OCI-LY1 (cell line): ENCODE measurements at regions not wholly inside any gene's neighbourhood (a gene's known extent, or its start where the extent isn't known, plus 50 kb on each side); places are given as distances from the start of the nearest gene placed in this dataset.

ENCODE experiments used
- H2AFZ ChIP-seq: fragments of 200-600 bp; sonication (generic), shearing (Covaris generic); 2 replicates; pipeline ENCODE4 v1.6.0; 2014; ENCODE audit warnings: antibody characterized with exemption, mild to moderate bottlenecking, low read length
- H3F3A ChIP-seq: fragments of 200-600 bp; sonication (generic), shearing (Covaris generic); 2 replicates; pipeline ENCODE4 v1.6.0; 2014; ENCODE audit warnings: mild to moderate bottlenecking, antibody characterized with exemption, low read length, moderate library complexity; ENCODE audit not compliant: insufficient read depth
- H3K27ac ChIP-seq: fragments of 200-600 bp; sonication (generic); 2 replicates; pipeline ENCODE4 v1.5.1; 2014; ENCODE audit warnings: low read length, mixed run types, mild to moderate bottlenecking, low read depth; ENCODE audit not compliant: poor library complexity, severe bottlenecking
- H3K27me3 ChIP-seq: fragments of 200-600 bp; sonication (generic); 2 replicates; pipeline ENCODE4 v1.6.0; 2014; ENCODE audit warnings: antibody characterized with exemption, mild to moderate bottlenecking, low read length, moderate library complexity; ENCODE audit not compliant: insufficient read depth
- H3K36me3 ChIP-seq: fragments of 200-600 bp; sonication (generic); 2 replicates; pipeline ENCODE4 v1.6.1; 2014; ENCODE audit warnings: mild to moderate bottlenecking, antibody characterized with exemption, low read length, moderate library complexity, mixed read lengths; ENCODE audit not compliant: insufficient read depth
- H3K4me1 ChIP-seq: fragments of 200-600 bp; sonication (generic); 2 replicates; pipeline ENCODE4 v1.5.1; 2014; ENCODE audit warnings: mild to moderate bottlenecking, low read length, moderate library complexity; ENCODE audit not compliant: insufficient read depth, severe bottlenecking
- H3K4me2 ChIP-seq: fragments of 200-600 bp; sonication (generic), shearing (Covaris generic); 2 replicates; pipeline ENCODE4 v1.6.1; 2014; ENCODE audit warnings: low read length
- H3K4me3 ChIP-seq: fragments of 200-600 bp; sonication (generic); 2 replicates; pipeline ENCODE4 v1.5.1; 2014; ENCODE audit warnings: low read length, low read depth, mild to moderate bottlenecking, mixed read lengths; ENCODE audit not compliant: poor library complexity, severe bottlenecking
- H3K79me2 ChIP-seq: fragments of 200-600 bp; shearing (Covaris generic); 2 replicates; pipeline ENCODE4 v1.6.1; 2016; ENCODE audit warnings: mixed run types, low read length, mixed read lengths; ENCODE audit not compliant: insufficient read depth
- H3K9ac ChIP-seq: fragments of 200-600 bp; sonication (generic), shearing (Covaris generic); 2 replicates; pipeline ENCODE4 v1.6.1; 2014; ENCODE audit warnings: mild to moderate bottlenecking, low read length, mixed read lengths
- H3K9me2 ChIP-seq: fragments of 200-600 bp; sonication (generic), shearing (Covaris generic); 2 replicates; pipeline ENCODE4 v1.6.1; 2014; ENCODE audit warnings: low read depth, mild to moderate bottlenecking, low read length, mixed read lengths
- H3K9me3 ChIP-seq: fragments of 200-600 bp; shearing (Covaris generic); 2 replicates; pipeline ENCODE4 v1.6.1; 2014; ENCODE audit warnings: low read length, mixed read lengths
- H4K20me1 ChIP-seq: fragments of 200-600 bp; sonication (generic), shearing (Covaris generic); 2 replicates; pipeline ENCODE4 v1.6.0; 2016; ENCODE audit warnings: mild to moderate bottlenecking, low read length; ENCODE audit not compliant: insufficient read depth
- EZH2 ChIP-seq: fragments of 200-600 bp; sonication (generic), shearing (Covaris generic); IDR thresholded peaks from 2 replicates; pipeline ENCODE4 v1.8.0; 2017; ENCODE audit warnings: borderline replicate concordance, mixed run types, mild to moderate bottlenecking, antibody characterized with exemption, low read length, moderate library complexity, mixed read lengths
- TF ChIP-seq, protein P1 (sequence below): fragments of 200-600 bp; sonication (generic), shearing (Covaris generic); IDR thresholded peaks from 2 replicates; pipeline ENCODE4 v1.5.1; 2017; ENCODE audit warnings: mild to moderate bottlenecking, antibody characterized with exemption, low read length, moderate library complexity, mixed read lengths

DNA sequence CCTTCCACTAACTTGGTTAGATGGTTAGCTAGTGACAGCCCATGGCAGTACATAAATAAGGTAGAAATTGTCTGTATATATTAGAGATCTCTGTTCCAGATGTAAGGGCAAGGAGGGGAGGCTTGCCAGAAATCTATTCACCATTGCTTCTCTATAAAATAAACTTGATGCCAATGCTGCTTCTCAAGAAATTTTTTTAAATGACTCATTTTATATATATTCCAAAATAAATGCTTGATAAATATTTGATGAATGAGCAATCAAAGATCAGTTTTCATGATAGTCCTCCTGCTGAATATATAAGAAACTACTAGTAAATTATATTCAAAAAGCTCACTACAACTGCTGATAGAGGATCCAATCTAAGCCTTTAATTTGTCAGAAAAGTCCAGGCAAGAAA, 710.6 kb upstream of the CCDC179 start:
- Histone ChIP-seq H4K20me1 (no peaks in the 10 kb centered on the region), H3K9me3 (no peaks in the 10 kb centered on the region), H3K79me2 (no peaks in the 10 kb centered on the region), H3K9me2 (no peaks in the 10 kb centered on the region), H3K4me1 (no peaks in the 10 kb centered on the region), H3F3A (no peaks in the 10 kb centered on the region), H3K27ac (no peak overlapping the region), H3K9ac (no peak overlapping the region), H3K36me3 (no peaks in the 10 kb centered on the region), H3K27me3 (no peaks in the 10 kb centered on the region), H3K4me2 (no peak overlapping the region), H3K4me3 (no peak overlapping the region), H2AFZ (no peak overlapping the region)
- TF ChIP-seq EZH2 = no peak

DNA sequence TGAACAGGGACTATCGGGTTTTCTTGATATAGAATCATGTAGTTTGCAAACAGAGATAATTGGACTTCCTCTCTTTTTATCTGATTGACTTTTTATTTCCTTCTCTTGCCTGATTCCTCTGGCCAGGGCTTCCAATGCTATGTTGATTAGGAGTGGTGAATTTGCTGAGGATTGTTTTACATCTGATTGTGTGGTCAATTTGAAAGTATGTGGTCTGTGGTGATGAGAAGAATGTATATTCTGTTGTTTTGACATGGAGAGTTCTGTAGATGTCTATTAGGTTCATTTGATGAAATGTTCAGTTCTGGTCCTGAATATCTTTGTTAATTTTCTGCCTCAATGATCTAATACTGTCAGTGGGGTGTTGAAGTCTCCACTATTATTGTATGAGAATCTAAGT, 713.2 kb upstream of the CCDC179 start:
- Histone ChIP-seq H3K27ac (no peak overlapping the region), H4K20me1 (no peaks in the 10 kb centered on the region), H3F3A (no peaks in the 10 kb centered on the region), H3K9me2 (no peaks in the 10 kb centered on the region), H2AFZ (no peak overlapping the region), H3K27me3 (no peaks in the 10 kb centered on the region), H3K36me3 (no peaks in the 10 kb centered on the region), H3K4me1 (no peaks in the 10 kb centered on the region), H3K4me3 (no peak overlapping the region), H3K4me2 (no peak overlapping the region), H3K9ac (no peak overlapping the region), H3K9me3 (no peaks in the 10 kb centered on the region), H3K79me2 (no peaks in the 10 kb centered on the region)
- TF ChIP-seq, protein P1, sequence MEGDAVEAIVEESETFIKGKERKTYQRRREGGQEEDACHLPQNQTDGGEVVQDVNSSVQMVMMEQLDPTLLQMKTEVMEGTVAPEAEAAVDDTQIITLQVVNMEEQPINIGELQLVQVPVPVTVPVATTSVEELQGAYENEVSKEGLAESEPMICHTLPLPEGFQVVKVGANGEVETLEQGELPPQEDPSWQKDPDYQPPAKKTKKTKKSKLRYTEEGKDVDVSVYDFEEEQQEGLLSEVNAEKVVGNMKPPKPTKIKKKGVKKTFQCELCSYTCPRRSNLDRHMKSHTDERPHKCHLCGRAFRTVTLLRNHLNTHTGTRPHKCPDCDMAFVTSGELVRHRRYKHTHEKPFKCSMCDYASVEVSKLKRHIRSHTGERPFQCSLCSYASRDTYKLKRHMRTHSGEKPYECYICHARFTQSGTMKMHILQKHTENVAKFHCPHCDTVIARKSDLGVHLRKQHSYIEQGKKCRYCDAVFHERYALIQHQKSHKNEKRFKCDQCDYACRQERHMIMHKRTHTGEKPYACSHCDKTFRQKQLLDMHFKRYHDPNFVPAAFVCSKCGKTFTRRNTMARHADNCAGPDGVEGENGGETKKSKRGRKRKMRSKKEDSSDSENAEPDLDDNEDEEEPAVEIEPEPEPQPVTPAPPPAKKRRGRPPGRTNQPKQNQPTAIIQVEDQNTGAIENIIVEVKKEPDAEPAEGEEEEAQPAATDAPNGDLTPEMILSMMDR = no peak
- TF ChIP-seq EZH2 = no peak

DNA sequence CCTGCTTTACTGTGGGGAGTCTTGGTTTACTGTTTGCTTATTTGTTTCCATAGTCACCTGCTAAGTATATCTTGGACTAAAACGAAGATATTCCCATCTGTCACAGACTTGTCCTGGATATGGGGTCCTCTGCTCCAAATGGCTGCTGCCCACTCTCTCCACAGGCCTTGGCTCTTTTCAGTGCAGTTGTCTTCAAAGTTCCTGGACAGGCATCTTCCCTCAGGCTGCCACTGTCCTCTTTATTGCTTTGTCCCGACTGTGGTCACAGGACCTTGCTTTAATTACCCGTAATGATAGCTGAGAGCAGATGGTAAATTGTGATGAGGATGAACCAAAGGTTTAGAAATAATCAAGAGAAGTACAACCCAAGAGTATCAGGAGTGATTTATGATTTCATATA, 713.9 kb upstream of the CCDC179 start:
- Histone ChIP-seq H3K4me1 (no peaks in the 10 kb centered on the region), H3K4me2 (no peak overlapping the region), H3K4me3 (no peak overlapping the region), H3K36me3 (no peaks in the 10 kb centered on the region), H3K9ac (no peak overlapping the region), H3K79me2 (no peaks in the 10 kb centered on the region), H3K27me3 (no peaks in the 10 kb centered on the region), H3K9me2 (no peaks in the 10 kb centered on the region), H2AFZ (no peak overlapping the region), H3F3A (no peaks in the 10 kb centered on the region), H3K27ac (no peak overlapping the region), H3K9me3 (no peaks in the 10 kb centered on the region), H4K20me1 (no peaks in the 10 kb centered on the region)
- TF ChIP-seq EZH2 = no peak
- TF ChIP-seq, protein P1 = no peak

DNA sequence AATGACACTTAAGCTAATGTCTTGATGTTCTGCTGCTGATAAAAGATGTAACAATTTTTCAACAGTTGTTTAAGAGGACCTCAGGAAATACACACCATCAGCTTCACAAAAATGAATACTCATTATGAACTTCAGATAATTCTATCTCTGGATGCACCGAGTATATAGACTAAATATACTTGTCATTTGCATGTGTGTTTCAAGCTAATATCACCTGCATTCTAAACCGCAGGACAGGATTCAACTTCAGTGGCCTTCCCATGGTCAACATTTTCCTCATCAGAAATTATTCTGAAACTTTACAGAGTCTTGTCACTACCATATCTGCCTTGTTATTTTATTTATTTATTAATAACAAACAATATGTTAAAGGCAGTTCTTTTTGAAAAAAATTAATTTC, 717.0 kb upstream of the CCDC179 start:
- Histone ChIP-seq H3K9ac (no peak overlapping the region), H3K79me2 (no peaks in the 10 kb centered on the region), H3K9me3 (no peaks in the 10 kb centered on the region), H3K27ac (no peak overlapping the region), H3K4me1 (no peaks in the 10 kb centered on the region), H2AFZ (no peak overlapping the region), H3K9me2 (no peaks in the 10 kb centered on the region), H4K20me1 (no peaks in the 10 kb centered on the region), H3K4me2 (no peak overlapping the region), H3K36me3 (no peaks in the 10 kb centered on the region), H3F3A (no peaks in the 10 kb centered on the region), H3K27me3 (no peaks in the 10 kb centered on the region), H3K4me3 (no peak overlapping the region)
- TF ChIP-seq EZH2 = no peak
- TF ChIP-seq, protein P1 = no peak
